ENCODE measurements at regions not wholly inside any gene's neighbourhood (a gene's known extent, or its start where the extent isn't known, plus 50 kb on each side); places are given as distances from the start of the nearest gene placed in this dataset.

- H3K4me1 ChIP-seq (ENCODE audit: control insufficient read depth in 1 of 2, insufficient read depth in 2 of 2, low read length in 2 of 2): no peaks in the 10 kb centered on the region
Observed at GRCh38 chr18:71630696-71631095, 913.4 kb downstream of the CBLN2 start.

GRCh38 chr18:71625556-71626090 lies 918.5 kb downstream of the CBLN2 start:
- H3K9me3 ChIP-seq (ENCODE audit: control insufficient read depth in 1 of 2, low read length in 2 of 2): no peaks in the 10 kb centered on the region
- H3K4me1 ChIP-seq (ENCODE audit: control insufficient read depth in 1 of 2, insufficient read depth in 2 of 2, low read length in 2 of 2): no peaks in the 10 kb centered on the region
- no peaks in the 10 kb centered on the region for H3K36me3 ChIP-seq (ENCODE audit: control insufficient read depth in 1 of 2, insufficient read depth in 2 of 2, low read length in 2 of 2)
- no peak overlapping the region for H3K4me3 ChIP-seq (ENCODE audit: low read depth in 1 of 2, low read length in 2 of 2)
- no peak overlapping the region for H3K27ac ChIP-seq (ENCODE audit: low read length)
- no peaks in the 10 kb centered on the region for H3K27me3 ChIP-seq (ENCODE audit: low read depth, low read length)

More at GRCh38 chr18:71630696-71631095, 913.4 kb downstream of the CBLN2 start:
- Histone ChIP-seq H3K4me3 (ENCODE audit: low read depth in 1 of 2, low read length in 2 of 2) (no peak overlapping the region), H3K27me3 (ENCODE audit: low read depth, low read length) (no peaks in the 10 kb centered on the region), H3K27ac (ENCODE audit: low read length) (no peak overlapping the region), H3K9me3 (ENCODE audit: control insufficient read depth in 1 of 2, low read length in 2 of 2) (no peaks in the 10 kb centered on the region), H3K36me3 (ENCODE audit: control insufficient read depth in 1 of 2, insufficient read depth in 2 of 2, low read length in 2 of 2) (no peaks in the 10 kb centered on the region)

- Histone ChIP-seq H3K27me3 (ENCODE audit: low read depth, low read length) (no peaks in the 10 kb centered on the region), H3K36me3 (ENCODE audit: control insufficient read depth in 1 of 2, insufficient read depth in 2 of 2, low read length in 2 of 2) (no peaks in the 10 kb centered on the region), H3K9me3 (ENCODE audit: control insufficient read depth in 1 of 2, low read length in 2 of 2) (no peaks in the 10 kb centered on the region), H3K27ac (ENCODE audit: low read length) (no peak overlapping the region), H3K4me3 (ENCODE audit: low read depth in 1 of 2, low read length in 2 of 2) (no peak overlapping the region), H3K4me1 (ENCODE audit: control insufficient read depth in 1 of 2, insufficient read depth in 2 of 2, low read length in 2 of 2) (no peaks in the 10 kb centered on the region)
Observed at GRCh38 chr18:71598374-71598773, 945.8 kb downstream of the CBLN2 start.

GRCh38 chr18:71597219-71597618 lies 946.9 kb downstream of the CBLN2 start:
- no peak overlapping the region for H3K27ac ChIP-seq (ENCODE audit: low read length)
- H3K4me1 ChIP-seq (ENCODE audit: control insufficient read depth in 1 of 2, insufficient read depth in 2 of 2, low read length in 2 of 2): no peaks in the 10 kb centered on the region
- no peak overlapping the region for H3K4me3 ChIP-seq (ENCODE audit: low read depth in 1 of 2, low read length in 2 of 2)
- H3K36me3 ChIP-seq (ENCODE audit: control insufficient read depth in 1 of 2, insufficient read depth in 2 of 2, low read length in 2 of 2): no peaks in the 10 kb centered on the region
- no peaks in the 10 kb centered on the region for H3K9me3 ChIP-seq (ENCODE audit: control insufficient read depth in 1 of 2, low read length in 2 of 2)
- no peaks in the 10 kb centered on the region for H3K27me3 ChIP-seq (ENCODE audit: low read depth, low read length)

GRCh38 chr18:71583252-71583651 lies 960.9 kb downstream of the CBLN2 start:
- Histone ChIP-seq H3K27me3 (ENCODE audit: low read depth, low read length) (no peaks in the 10 kb centered on the region), H3K4me3 (ENCODE audit: low read depth in 1 of 2, low read length in 2 of 2) (no peak overlapping the region), H3K9me3 (ENCODE audit: control insufficient read depth in 1 of 2, low read length in 2 of 2) (peaks cover 2 to 9% of the 10 kb centered on the region in 2 donors), H3K36me3 (ENCODE audit: control insufficient read depth in 1 of 2, insufficient read depth in 2 of 2, low read length in 2 of 2) (no peaks in the 10 kb centered on the region), H3K4me1 (ENCODE audit: control insufficient read depth in 1 of 2, insufficient read depth in 2 of 2, low read length in 2 of 2) (peaks cover 0 to 5% of the 10 kb centered on the region in 2 donors), H3K27ac (ENCODE audit: low read length) (no peak overlapping the region)

GRCh38 chr18:71554686-71555085 lies 989.5 kb downstream of the CBLN2 start:
- Histone ChIP-seq H3K27me3 (ENCODE audit: low read depth, low read length) (no peaks in the 10 kb centered on the region), H3K9me3 (ENCODE audit: control insufficient read depth in 1 of 2, low read length in 2 of 2) (peaks cover 0 to 2% of the 10 kb centered on the region in 2 donors), H3K36me3 (ENCODE audit: control insufficient read depth in 1 of 2, insufficient read depth in 2 of 2, low read length in 2 of 2) (no peaks in the 10 kb centered on the region), H3K4me1 (ENCODE audit: control insufficient read depth in 1 of 2, insufficient read depth in 2 of 2, low read length in 2 of 2) (no peaks in the 10 kb centered on the region), H3K27ac (ENCODE audit: low read length) (no peak overlapping the region), H3K4me3 (ENCODE audit: low read depth in 1 of 2, low read length in 2 of 2) (no peak overlapping the region)

GRCh38 chr18:71541643-71542042 lies 1002.5 kb downstream of the CBLN2 start:
- no peaks in the 10 kb centered on the region for H3K4me1 ChIP-seq (ENCODE audit: control insufficient read depth in 1 of 2, insufficient read depth in 2 of 2, low read length in 2 of 2)
- H3K27me3 ChIP-seq (ENCODE audit: low read depth, low read length): no peaks in the 10 kb centered on the region
- H3K9me3 ChIP-seq (ENCODE audit: control insufficient read depth in 1 of 2, low read length in 2 of 2): peaks cover 0 to 10% of the 10 kb centered on the region in 2 donors
- no peaks in the 10 kb centered on the region for H3K36me3 ChIP-seq (ENCODE audit: control insufficient read depth in 1 of 2, insufficient read depth in 2 of 2, low read length in 2 of 2)
- no peak overlapping the region for H3K27ac ChIP-seq (ENCODE audit: low read length)
- H3K4me3 ChIP-seq (ENCODE audit: low read depth in 1 of 2, low read length in 2 of 2): no peak overlapping the region

- Histone ChIP-seq H3K4me1 (ENCODE audit: control insufficient read depth in 1 of 2, insufficient read depth in 2 of 2, low read length in 2 of 2) (no peaks in the 10 kb centered on the region), H3K27ac (ENCODE audit: low read length) (no peak overlapping the region), H3K4me3 (ENCODE audit: low read depth in 1 of 2, low read length in 2 of 2) (no peak overlapping the region), H3K36me3 (ENCODE audit: control insufficient read depth in 1 of 2, insufficient read depth in 2 of 2, low read length in 2 of 2) (no peaks in the 10 kb centered on the region), H3K9me3 (ENCODE audit: control insufficient read depth in 1 of 2, low read length in 2 of 2) (no peaks in the 10 kb centered on the region), H3K27me3 (ENCODE audit: low read depth, low read length) (no peaks in the 10 kb centered on the region)
Observed at GRCh38 chr18:71529703-71530303, 1014.3 kb downstream of the CBLN2 start.

GRCh38 chr18:71523483-71524435 lies 1020.4 kb downstream of the CBLN2 start:
- no peaks in the 10 kb centered on the region for H3K9me3 ChIP-seq (ENCODE audit: control insufficient read depth in 1 of 2, low read length in 2 of 2)
- no peaks in the 10 kb centered on the region for H3K4me1 ChIP-seq (ENCODE audit: control insufficient read depth in 1 of 2, insufficient read depth in 2 of 2, low read length in 2 of 2)
- H3K27ac ChIP-seq (ENCODE audit: low read length): no peak overlapping the region
- H3K36me3 ChIP-seq (ENCODE audit: control insufficient read depth in 1 of 2, insufficient read depth in 2 of 2, low read length in 2 of 2): no peaks in the 10 kb centered on the region
- no peaks in the 10 kb centered on the region for H3K27me3 ChIP-seq (ENCODE audit: low read depth, low read length)
- no peak overlapping the region for H3K4me3 ChIP-seq (ENCODE audit: low read depth in 1 of 2, low read length in 2 of 2)

- H3K4me1 ChIP-seq (ENCODE audit: control insufficient read depth in 1 of 2, insufficient read depth in 2 of 2, low read length in 2 of 2): no peaks in the 10 kb centered on the region
- H3K27me3 ChIP-seq (ENCODE audit: low read depth, low read length): no peaks in the 10 kb centered on the region
Observed at GRCh38 chr18:71505526-71505925, 1038.6 kb downstream of the CBLN2 start.

GRCh38 chr18:71503222-71503621 lies 1040.9 kb downstream of the CBLN2 start:
- H3K27ac ChIP-seq (ENCODE audit: low read length): no peak overlapping the region
- H3K4me1 ChIP-seq (ENCODE audit: control insufficient read depth in 1 of 2, insufficient read depth in 2 of 2, low read length in 2 of 2): no peaks in the 10 kb centered on the region
- no peak overlapping the region for H3K4me3 ChIP-seq (ENCODE audit: low read depth in 1 of 2, low read length in 2 of 2)
- H3K36me3 ChIP-seq (ENCODE audit: control insufficient read depth in 1 of 2, insufficient read depth in 2 of 2, low read length in 2 of 2): no peaks in the 10 kb centered on the region
- no peaks in the 10 kb centered on the region for H3K9me3 ChIP-seq (ENCODE audit: control insufficient read depth in 1 of 2, low read length in 2 of 2)
- no peaks in the 10 kb centered on the region for H3K27me3 ChIP-seq (ENCODE audit: low read depth, low read length)

More at GRCh38 chr18:71505526-71505925, 1038.6 kb downstream of the CBLN2 start:
- H3K36me3 ChIP-seq (ENCODE audit: control insufficient read depth in 1 of 2, insufficient read depth in 2 of 2, low read length in 2 of 2): no peaks in the 10 kb centered on the region
- no peak overlapping the region for H3K27ac ChIP-seq (ENCODE audit: low read length)
- no peak overlapping the region for H3K4me3 ChIP-seq (ENCODE audit: low read depth in 1 of 2, low read length in 2 of 2)
- H3K9me3 ChIP-seq (ENCODE audit: control insufficient read depth in 1 of 2, low read length in 2 of 2): no peaks in the 10 kb centered on the region
